NCI-H146 (cell line): ENCODE measurements at regions not wholly inside any gene's neighbourhood (a gene's known extent, or its start where the extent isn't known, plus 50 kb on each side); places are given as distances from the start of the nearest gene placed in this dataset.

Experiments used
- DNase-seq: peaks from one replicate; lab custom pipeline; 2025; lab: John Stamatoyannopoulos, UW

- DNase-seq = no peak
These were observed 257.3 kb upstream of the NT5E start for GRCh38 chr6:85192596-85192995.

GRCh38 chr6:85192186-85192585, 257.7 kb upstream of the NT5E start:
- no peak for DNase-seq

- DNase-seq = no peak
These were observed 258.2 kb upstream of the NT5E start for GRCh38 chr6:85191656-85192055.

GRCh38 chr6:85186546-85187175, 263.2 kb upstream of the NT5E start:
- DNase-seq = no peak

- DNase-seq = no peak
These were observed 263.9 kb upstream of the NT5E start for GRCh38 chr6:85185977-85186376.

- DNase-seq = no peak
These were observed 266.0 kb upstream of the NT5E start for GRCh38 chr6:85183841-85184240.

GRCh38 chr6:85172705-85173104, 277.2 kb upstream of the NT5E start:
- DNase-seq = no peak

GRCh38 chr6:85172161-85172560, 277.7 kb upstream of the NT5E start:
- DNase-seq = no peak

GRCh38 chr6:85169189-85169588, 280.7 kb upstream of the NT5E start:
- DNase-seq = no peak

- no peak for DNase-seq
These were observed 281.7 kb upstream of the NT5E start for GRCh38 chr6:85168146-85168545.

- DNase-seq = no peak
These were observed 283.7 kb upstream of the NT5E start for GRCh38 chr6:85166114-85166741.

- no peak for DNase-seq
These were observed 286.5 kb upstream of the NT5E start for GRCh38 chr6:85163156-85164080.

GRCh38 chr6:85157311-85157710, 292.6 kb upstream of the NT5E start:
- DNase-seq = no peak

GRCh38 chr6:85143676-85144075, 306.2 kb upstream of the NT5E start:
- DNase-seq = no peak

- DNase-seq = no peak
These were observed 312.0 kb upstream of the NT5E start for GRCh38 chr6:85137865-85138264.

- DNase-seq = no peak
These were observed 313.6 kb upstream of the NT5E start for GRCh38 chr6:85136310-85136709.

- no peak for DNase-seq
These were observed 314.3 kb upstream of the NT5E start for GRCh38 chr6:85135376-85136094.

GRCh38 chr6:85134172-85134571, 315.7 kb upstream of the NT5E start:
- DNase-seq = no peak

GRCh38 chr6:85132091-85132490, 317.8 kb upstream of the NT5E start:
- DNase-seq = no peak

- DNase-seq = no peak
These were observed 319.1 kb upstream of the NT5E start for GRCh38 chr6:85130743-85131142.

GRCh38 chr6:85129881-85130280, 320.0 kb upstream of the NT5E start:
- no peak for DNase-seq

- DNase-seq = no peak
These were observed 321.1 kb upstream of the NT5E start for GRCh38 chr6:85128781-85129180.
